ENCODE measurements at regions not wholly inside any gene's neighbourhood (a gene's known extent, or its start where the extent isn't known, plus 50 kb on each side); places are given as distances from the start of the nearest gene placed in this dataset.

DNA sequence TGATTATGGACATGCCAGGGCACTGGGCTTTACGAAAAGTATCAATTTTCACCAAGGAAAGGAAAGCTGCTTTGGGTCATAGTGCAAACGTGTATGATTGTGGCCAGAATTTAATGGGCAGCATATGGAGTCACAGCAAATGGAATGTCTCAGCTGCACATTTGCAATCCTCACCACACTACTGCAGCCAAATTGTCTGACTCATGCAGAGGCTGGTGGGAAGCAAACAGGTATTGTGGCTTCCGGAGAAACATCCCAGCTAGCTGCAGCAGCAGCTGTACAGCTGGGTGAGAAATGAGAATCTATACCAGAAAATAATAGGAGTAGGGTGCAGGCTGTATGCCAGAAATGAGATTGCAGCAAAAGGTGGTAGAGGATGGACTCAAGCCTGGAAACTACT is 374.7 kb upstream of the VWC2 start:
- TF ChIP-seq, protein P1, sequence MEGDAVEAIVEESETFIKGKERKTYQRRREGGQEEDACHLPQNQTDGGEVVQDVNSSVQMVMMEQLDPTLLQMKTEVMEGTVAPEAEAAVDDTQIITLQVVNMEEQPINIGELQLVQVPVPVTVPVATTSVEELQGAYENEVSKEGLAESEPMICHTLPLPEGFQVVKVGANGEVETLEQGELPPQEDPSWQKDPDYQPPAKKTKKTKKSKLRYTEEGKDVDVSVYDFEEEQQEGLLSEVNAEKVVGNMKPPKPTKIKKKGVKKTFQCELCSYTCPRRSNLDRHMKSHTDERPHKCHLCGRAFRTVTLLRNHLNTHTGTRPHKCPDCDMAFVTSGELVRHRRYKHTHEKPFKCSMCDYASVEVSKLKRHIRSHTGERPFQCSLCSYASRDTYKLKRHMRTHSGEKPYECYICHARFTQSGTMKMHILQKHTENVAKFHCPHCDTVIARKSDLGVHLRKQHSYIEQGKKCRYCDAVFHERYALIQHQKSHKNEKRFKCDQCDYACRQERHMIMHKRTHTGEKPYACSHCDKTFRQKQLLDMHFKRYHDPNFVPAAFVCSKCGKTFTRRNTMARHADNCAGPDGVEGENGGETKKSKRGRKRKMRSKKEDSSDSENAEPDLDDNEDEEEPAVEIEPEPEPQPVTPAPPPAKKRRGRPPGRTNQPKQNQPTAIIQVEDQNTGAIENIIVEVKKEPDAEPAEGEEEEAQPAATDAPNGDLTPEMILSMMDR (IDR thresholded peaks at IDR 0.05; ENCODE audit: low read depth, low read length, missing input control) = no peak
- no peak for TF ChIP-seq EGR1 (IDR thresholded peaks at IDR 0.05; ENCODE audit: low read depth in 2 of 2)
- TF ChIP-seq ZBTB33 (IDR thresholded peaks at IDR 0.05) = no peak
- no peak for TF ChIP-seq SP1 (IDR thresholded peaks at IDR 0.05)
- no peak for TF ChIP-seq RAD21 (IDR thresholded peaks at IDR 0.05)
- no peak for TF ChIP-seq FOXA2 (IDR thresholded peaks at IDR 0.05)
- no peak for TF ChIP-seq NR2F2 (IDR thresholded peaks at IDR 0.05)
- no peak for TF ChIP-seq MAX (IDR thresholded peaks at IDR 0.05)
- TF ChIP-seq YY1 (IDR thresholded peaks at IDR 0.05) = no peak
- TF ChIP-seq REST (IDR thresholded peaks at IDR 0.05) = no peak
- no peak for TF ChIP-seq JUND (IDR thresholded peaks at IDR 0.05)
- TF ChIP-seq TAF1 (conservative IDR thresholded peaks at IDR 0.05) = no peak

Measured in liver (tissue), 3 donors.